Mesenchymal stem cell (in vitro differentiated cells and primary cell): ENCODE measurements at regions not wholly inside any gene's neighbourhood (a gene's known extent, or its start where the extent isn't known, plus 50 kb on each side); places are given as distances from the start of the nearest gene placed in this dataset.

ENCODE experiments used
- DNase-seq: peaks from one replicate; pipeline ENCODE4 v3.0.0-alpha.2; 2013
- H2AFZ ChIP-seq: one replicate; pipeline ENCODE4 v1.6.1; 2013; ENCODE audit warnings: low read depth, mild to moderate bottlenecking, control low read depth, inconsistent platforms, low read length, moderate library complexity
- H2AK5ac ChIP-seq: 2 replicates; pipeline ENCODE4 v1.6.1; 2013; ENCODE audit warnings: low read length, moderate library complexity, mild to moderate bottlenecking, inconsistent platforms; ENCODE audit not compliant: severe bottlenecking
- H2BK120ac ChIP-seq: one replicate; pipeline ENCODE4 v1.6.1; 2013; ENCODE audit warnings: low read depth, mild to moderate bottlenecking, inconsistent platforms, low read length, moderate library complexity
- H2BK12ac ChIP-seq, 2 experiments: one replicate each; pipeline ENCODE4 v1.6.1; 2013; ENCODE audit warnings: inconsistent platforms in 2 of 2, low read length in 2 of 2, mild to moderate bottlenecking in 2 of 2, moderate library complexity in 2 of 2, control low read depth in 1 of 2
- H2BK15ac ChIP-seq: one replicate; pipeline ENCODE4 v1.6.1; 2013; ENCODE audit warnings: mild to moderate bottlenecking, low read depth, inconsistent platforms; ENCODE audit not compliant: poor library complexity, severe bottlenecking
- H2BK5ac ChIP-seq: 2 replicates; pipeline ENCODE4 v1.6.1; 2013; ENCODE audit warnings: low read depth, mild to moderate bottlenecking, low read length, control low read depth, inconsistent platforms; ENCODE audit not compliant: poor library complexity, severe bottlenecking
- H3K14ac ChIP-seq, 2 experiments: one replicate each; pipeline ENCODE4 v1.6.1; 2013; ENCODE audit warnings: inconsistent platforms in 2 of 2, low read length in 2 of 2, control low read depth in 1 of 2, mild to moderate bottlenecking in 1 of 2, moderate library complexity in 1 of 2
- H3K18ac ChIP-seq, 2 experiments: one replicate each; pipeline ENCODE4 v1.6.1; 2013; ENCODE audit warnings: inconsistent platforms in 2 of 2, low read length in 2 of 2, control low read depth in 1 of 2, low read depth in 1 of 2, mild to moderate bottlenecking in 1 of 2
- H3K23ac ChIP-seq, 2 experiments: one replicate each; pipeline ENCODE4 v1.6.1; 2013; ENCODE audit warnings: inconsistent platforms in 2 of 2, low read length in 2 of 2, mild to moderate bottlenecking in 2 of 2, moderate library complexity in 2 of 2, control low read depth in 1 of 2
- H3K27ac ChIP-seq: 2 replicates; pipeline ENCODE4 v1.5.1; 2013; ENCODE audit warnings: mild to moderate bottlenecking, moderate library complexity, low read length, control low read depth, inconsistent platforms; ENCODE audit not compliant: poor library complexity, severe bottlenecking
- H3K27me3 ChIP-seq, 2 experiments: 2 replicates each; pipeline versions ENCODE4 v1.6.1 to v1.7.0; 2013; ENCODE audit warnings: low read length in 2 of 2, mild to moderate bottlenecking in 2 of 2, moderate library complexity in 2 of 2, control low read depth in 1 of 2, inconsistent platforms in 1 of 2; ENCODE audit not compliant: control insufficient read depth in 1 of 2, insufficient read depth in 1 of 2
- H3K36me3 ChIP-seq, 2 experiments: 2 replicates each; pipeline versions ENCODE4 v1.6.1 to v1.7.0; 2013; ENCODE audit warnings: low read length in 2 of 2, control low read depth in 1 of 2, inconsistent platforms in 1 of 2, low read depth in 1 of 2, mild to moderate bottlenecking in 1 of 2; ENCODE audit not compliant: insufficient read depth in 2 of 2, control insufficient read depth in 1 of 2
- H3K4ac ChIP-seq, 2 experiments: one replicate each; pipeline ENCODE4 v1.6.1; 2013; ENCODE audit warnings: inconsistent platforms in 2 of 2, low read length in 2 of 2, mild to moderate bottlenecking in 2 of 2, moderate library complexity in 2 of 2, control low read depth in 1 of 2, low read depth in 1 of 2
- H3K4me1 ChIP-seq: 2 replicates; pipeline ENCODE4 v1.6.1; 2013; ENCODE audit warnings: low read depth, low read length, control low read depth; ENCODE audit not compliant: control insufficient read depth, insufficient read depth
- H3K4me2 ChIP-seq: 2 replicates; pipeline ENCODE4 v1.6.1; 2013; ENCODE audit warnings: low read length, mild to moderate bottlenecking, inconsistent platforms; ENCODE audit not compliant: poor library complexity, severe bottlenecking
- H3K4me3 ChIP-seq, 2 experiments: 2 replicates each; pipeline versions ENCODE4 v1.5.1 to v1.7.0; 2013; ENCODE audit warnings: low read length in 2 of 2, mild to moderate bottlenecking in 2 of 2, control low read depth in 1 of 2, low read depth in 1 of 2; ENCODE audit not compliant: insufficient read depth in 1 of 2
- H3K79me1 ChIP-seq: replicated peaks from 2 replicates; pipeline ENCODE4 v1.6.1; 2013; ENCODE audit warnings: mild to moderate bottlenecking, control low read depth, low read length, inconsistent platforms; ENCODE audit not compliant: poor library complexity, severe bottlenecking
- H3K9ac ChIP-seq: 2 replicates; pipeline ENCODE4 v1.7.0; 2013; ENCODE audit warnings: mild to moderate bottlenecking, low read length, moderate library complexity
- H3K9me3 ChIP-seq: 2 replicates; pipeline ENCODE4 v1.7.0; 2013; ENCODE audit warnings: mild to moderate bottlenecking, low read length; ENCODE audit not compliant: control insufficient read depth
- H4K8ac ChIP-seq: one replicate; pipeline ENCODE4 v1.6.1; 2013; ENCODE audit warnings: inconsistent platforms, mild to moderate bottlenecking, low read length, moderate library complexity
- H4K91ac ChIP-seq: one replicate; pipeline ENCODE4 v1.6.1; 2013; ENCODE audit warnings: mild to moderate bottlenecking, low read length, inconsistent platforms
- WGBS: methylation state at CpG from one replicate; pipeline ENCODE4 v1.1.7; 2013; ENCODE audit warnings: mixed read lengths; 5-methylcytosine and 5-hydroxymethylcytosine counted together

DNA sequence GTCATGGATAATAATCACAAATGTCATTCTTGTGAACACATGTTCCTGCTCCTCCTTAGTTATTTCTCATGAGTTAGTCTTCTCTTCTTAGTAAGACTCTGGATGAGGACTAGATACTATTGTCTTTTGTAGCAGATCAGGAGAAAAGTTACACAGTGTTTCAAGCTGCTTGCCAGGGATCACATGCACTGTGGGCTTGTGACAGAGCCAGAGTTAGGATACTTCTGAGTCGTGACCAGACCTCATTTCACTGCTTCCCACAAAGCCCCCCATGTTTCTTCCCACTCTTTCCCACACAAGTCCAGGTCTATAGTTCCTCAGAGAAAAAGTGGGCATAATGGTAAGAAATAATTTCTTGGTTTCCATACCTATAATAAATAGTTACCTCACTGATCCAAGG is 80.2 kb upstream of the LRATD1 start:
- H4K91ac ChIP-seq: no peak overlapping the region
- no peak overlapping the region for H2BK5ac ChIP-seq
- no peak for DNase-seq

DNA sequence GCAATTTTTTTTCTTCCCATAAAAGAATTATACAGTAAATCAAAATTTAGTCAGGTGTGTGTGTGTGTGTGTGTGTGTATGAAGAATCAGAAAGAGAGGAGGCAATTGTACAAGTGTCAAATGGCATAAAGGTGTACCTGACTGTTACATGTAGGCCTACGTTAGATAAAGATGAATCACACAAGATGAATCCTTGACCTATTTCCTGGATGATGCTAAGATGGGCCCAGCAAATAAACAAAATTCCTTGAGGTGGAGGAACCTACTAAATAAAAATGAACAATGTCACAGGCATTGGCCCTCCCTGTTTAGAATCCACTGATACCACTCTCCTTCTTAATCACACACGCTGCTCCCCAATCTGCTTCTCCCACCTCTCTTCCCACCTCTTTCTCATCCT is 79.7 kb upstream of the LRATD1 start:
- H3K4ac ChIP-seq: no peak overlapping the region
- H3K27ac ChIP-seq: no peak overlapping the region
- no peak overlapping the region for H3K14ac ChIP-seq
- no peak overlapping the region for H2BK5ac ChIP-seq
- H3K23ac ChIP-seq: no peak overlapping the region
- no peaks in the 10 kb centered on the region for H3K4me1 ChIP-seq
- WGBS: 61% methylated on average over 2 of the region's 2 CpGs
- no peak overlapping the region for H2AK5ac ChIP-seq
- no peaks in the 10 kb centered on the region for H3K27me3 ChIP-seq
- H4K8ac ChIP-seq: no peak overlapping the region
- H2BK120ac ChIP-seq: no peak overlapping the region
- no peak overlapping the region for H3K4me2 ChIP-seq
- no peak overlapping the region for H4K91ac ChIP-seq
- H3K18ac ChIP-seq: no peak overlapping the region
- H3K4me3 ChIP-seq: no peak overlapping the region
- H2BK12ac ChIP-seq: no peak overlapping the region
- H3K9me3 ChIP-seq: no peaks in the 10 kb centered on the region
- H3K79me1 ChIP-seq: no peaks in the 10 kb centered on the region
- H2AFZ ChIP-seq: no peak overlapping the region
- H3K36me3 ChIP-seq: no peaks in the 10 kb centered on the region
- DNase-seq: no peak
- no peak overlapping the region for H2BK15ac ChIP-seq
- H3K9ac ChIP-seq: no peak overlapping the region

More for the DNA sequence above, 80.2 kb upstream of the LRATD1 start:
- Histone ChIP-seq H2AFZ (no peak overlapping the region), H3K27me3 (no peaks in the 10 kb centered on the region), H3K23ac (no peak overlapping the region), H3K9ac (no peak overlapping the region), H3K4ac (no peak overlapping the region), H2BK12ac (no peak overlapping the region), H3K4me2 (no peak overlapping the region), H3K36me3 (no peaks in the 10 kb centered on the region), H2BK120ac (no peak overlapping the region), H4K8ac (no peak overlapping the region), H3K27ac (no peak overlapping the region), H2AK5ac (no peak overlapping the region), H3K14ac (no peak overlapping the region), H3K4me1 (no peaks in the 10 kb centered on the region), H2BK15ac (no peak overlapping the region), H3K4me3 (no peak overlapping the region), H3K9me3 (no peaks in the 10 kb centered on the region), H3K79me1 (no peaks in the 10 kb centered on the region), H3K18ac (no peak overlapping the region)
- WGBS: 33% methylated on average over 1 of the region's 1 CpG

GRCh38 chr2:14554849-14555545 is 77.5 kb upstream of the LRATD1 start:
- no peak overlapping the region for H3K4ac ChIP-seq
- WGBS: 59% methylated on average over 6 of the region's 7 CpGs

GRCh38 chr2:14557111-14557510 is 75.4 kb upstream of the LRATD1 start:
- H3K27ac ChIP-seq: no peak overlapping the region
- no peaks in the 10 kb centered on the region for H3K79me1 ChIP-seq
- H3K9me3 ChIP-seq: no peaks in the 10 kb centered on the region
- no peak overlapping the region for H3K4me3 ChIP-seq
- H2AK5ac ChIP-seq: no peak overlapping the region
- H2BK15ac ChIP-seq: no peak overlapping the region
- no peaks in the 10 kb centered on the region for H3K4me1 ChIP-seq
- no peak overlapping the region for H3K4me2 ChIP-seq
- H4K8ac ChIP-seq: no peak overlapping the region
- H2AFZ ChIP-seq: no peak overlapping the region
- DNase-seq: no peak
- H2BK12ac ChIP-seq: no peak overlapping the region
- H3K9ac ChIP-seq: no peak overlapping the region
- no peak overlapping the region for H3K4ac ChIP-seq
- no peak overlapping the region for H3K14ac ChIP-seq
- H2BK120ac ChIP-seq: no peak overlapping the region
- no peak overlapping the region for H4K91ac ChIP-seq
- no peak overlapping the region for H3K23ac ChIP-seq
- no peak overlapping the region for H2BK5ac ChIP-seq
- no peak overlapping the region for H3K18ac ChIP-seq
- H3K36me3 ChIP-seq: no peaks in the 10 kb centered on the region
- WGBS: 52% methylated on average over 1 of the region's 1 CpG
- H3K27me3 ChIP-seq: no peaks in the 10 kb centered on the region

More at GRCh38 chr2:14554849-14555545, 77.5 kb upstream of the LRATD1 start:
- no peak overlapping the region for H3K4me2 ChIP-seq
- H3K27me3 ChIP-seq: no peaks in the 10 kb centered on the region
- H4K91ac ChIP-seq: no peak overlapping the region
- no peak overlapping the region for H2BK15ac ChIP-seq
- H3K18ac ChIP-seq: no peak overlapping the region
- no peaks in the 10 kb centered on the region for H3K9me3 ChIP-seq
- H3K79me1 ChIP-seq: no peaks in the 10 kb centered on the region
- no peak for DNase-seq
- H3K14ac ChIP-seq: no peak overlapping the region
- H3K4me3 ChIP-seq: no peak overlapping the region
- no peak overlapping the region for H2BK5ac ChIP-seq
- H2AK5ac ChIP-seq: no peak overlapping the region
- no peak overlapping the region for H3K23ac ChIP-seq
- no peak overlapping the region for H3K9ac ChIP-seq
- no peak overlapping the region for H2BK120ac ChIP-seq
- no peak overlapping the region for H3K27ac ChIP-seq
- no peak overlapping the region for H2AFZ ChIP-seq
- H3K36me3 ChIP-seq: no peaks in the 10 kb centered on the region
- no peaks in the 10 kb centered on the region for H3K4me1 ChIP-seq
- no peak overlapping the region for H2BK12ac ChIP-seq
- H4K8ac ChIP-seq: no peak overlapping the region
